Activated CD4-positive, alpha-beta T cell treated with anti-CD3 and anti-CD28 coated beads, Interleukin-2, amount 10 ng/mL, durations not matched to agents 24 days and 14 days (primary cell): ENCODE measurements at regions not wholly inside any gene's neighbourhood (a gene's known extent, or its start where the extent isn't known, plus 50 kb on each side); places are given as distances from the start of the nearest gene placed in this dataset.

Source experiments
- DNase-seq: peaks from one replicate; pipeline ENCODE4 v3.0.0; 2022
- H3K27ac Mint-ChIP-seq: one replicate; pipeline ENCODE4 v1.8.0; 2022; ENCODE audit warnings: mild to moderate bottlenecking, mixed read lengths
- H3K27me3 Mint-ChIP-seq: one replicate; pipeline ENCODE4 v1.8.0; 2022; ENCODE audit warnings: mixed read lengths
- H3K36me3 Mint-ChIP-seq: one replicate; pipeline ENCODE4 v1.8.0; 2022; ENCODE audit warnings: low read depth, mild to moderate bottlenecking, mixed read lengths
- H3K4me1 Mint-ChIP-seq: one replicate; pipeline ENCODE4 v1.8.0; 2021; ENCODE audit warnings: mixed read lengths
- H3K4me3 Mint-ChIP-seq: one replicate; pipeline ENCODE4 v1.8.0; 2022; ENCODE audit warnings: mild to moderate bottlenecking, moderate library complexity, mixed read lengths
- H3K9me3 Mint-ChIP-seq: one replicate; pipeline ENCODE4 v1.8.0; 2021; ENCODE audit warnings: mixed read lengths
- intact Hi-C: fragments of 100-400 bp; cut with micrococcal nuclease; formaldehyde crosslinking; loops from one replicate; pipeline ENCODE4 v1.15.1; 2023

DNA sequence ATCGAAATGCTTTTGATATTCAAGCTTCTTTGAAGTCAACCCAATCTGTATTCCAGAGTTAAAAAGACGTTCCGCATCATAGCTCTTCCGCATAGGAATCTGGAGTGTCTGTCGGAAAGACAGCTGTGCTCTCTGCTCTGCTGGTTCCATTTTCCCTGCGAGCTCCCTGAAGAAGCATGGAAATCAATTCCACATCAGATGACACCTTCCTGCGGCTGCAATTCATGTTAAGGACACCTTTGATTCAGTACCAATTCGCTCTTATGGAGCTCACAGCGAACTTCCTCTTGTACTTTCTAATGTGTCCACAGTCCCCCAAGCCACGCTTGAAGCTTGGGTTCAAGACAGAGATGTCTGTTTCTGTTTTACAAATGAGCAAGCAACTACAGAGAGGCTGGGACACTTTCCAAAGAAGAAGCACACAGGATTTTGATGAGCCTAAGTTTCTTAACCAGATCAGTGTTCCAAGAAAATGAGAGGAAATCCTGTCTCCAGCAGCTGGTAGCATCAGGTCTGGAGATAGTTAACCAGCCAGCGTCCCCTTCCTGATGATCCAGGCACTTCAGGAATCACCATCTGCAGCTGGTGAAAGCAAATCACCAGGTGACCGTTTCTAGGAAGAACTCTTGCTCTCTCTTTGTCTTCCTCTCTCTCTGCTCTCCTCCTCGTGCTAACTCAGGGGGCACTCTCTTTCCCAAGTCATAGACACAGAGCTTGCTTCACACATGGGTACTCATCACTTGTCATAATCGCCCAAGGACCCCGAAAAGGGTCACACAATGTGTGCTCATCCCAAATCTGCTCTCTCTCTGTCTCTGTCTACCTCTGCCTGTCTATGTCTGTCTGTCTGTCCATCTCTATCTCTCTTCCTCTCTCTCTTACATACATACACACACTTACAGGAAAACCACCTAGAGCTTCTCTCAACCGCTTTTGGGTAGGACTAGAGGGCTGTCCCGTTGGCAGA is 281.8 kb downstream of the FAM43A start:
- no peak for DNase-seq
- H3K4me3 Mint-ChIP-seq = no peak overlapping the region
- intact Hi-C loops = no loop called here
- no peaks in the 10 kb centered on the region for H3K4me1 Mint-ChIP-seq
- H3K9me3 Mint-ChIP-seq = no peaks in the 10 kb centered on the region
- H3K27ac Mint-ChIP-seq = no peak overlapping the region
- H3K36me3 Mint-ChIP-seq = no peaks in the 10 kb centered on the region
- peaks cover 15% of the 10 kb centered on the region for H3K27me3 Mint-ChIP-seq

- no peak for DNase-seq
- Mint-ChIP-seq H3K27ac (no peak overlapping the region), H3K4me3 (no peak overlapping the region), H3K36me3 (no peaks in the 10 kb centered on the region), H3K4me1 (no peaks in the 10 kb centered on the region), H3K27me3 (peaks cover 17% of the 10 kb centered on the region), H3K9me3 (no peaks in the 10 kb centered on the region)
- intact Hi-C loops = no loop called here
Observed at GRCh38 chr3:194970066-194970465, 284.4 kb downstream of the FAM43A start.

DNA sequence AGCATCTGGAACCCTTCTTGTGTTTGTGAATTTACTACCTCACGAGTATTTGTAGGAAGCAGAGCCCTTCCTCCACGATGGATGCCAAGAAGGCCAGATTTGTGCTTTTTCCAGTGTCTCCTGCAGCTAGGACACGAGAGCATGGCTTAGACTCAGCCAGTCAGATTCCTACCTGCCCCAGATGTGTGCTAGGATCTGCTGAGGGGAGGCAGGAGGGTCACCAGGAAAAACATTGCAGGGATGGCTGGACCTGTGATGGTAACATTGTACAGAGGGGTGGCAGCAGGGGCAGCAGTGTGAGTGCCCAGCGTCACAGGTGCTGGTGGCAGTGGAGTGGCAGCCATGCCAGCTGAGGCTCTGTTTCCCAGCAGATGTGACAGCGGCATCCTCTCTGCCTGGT is 285.3 kb downstream of the FAM43A start:
- H3K4me1 Mint-ChIP-seq = no peaks in the 10 kb centered on the region
- H3K9me3 Mint-ChIP-seq = no peaks in the 10 kb centered on the region
- DNase-seq = no peak
- no peaks in the 10 kb centered on the region for H3K36me3 Mint-ChIP-seq
- H3K27ac Mint-ChIP-seq = no peak overlapping the region
- intact Hi-C loops = no loop called here
- H3K27me3 Mint-ChIP-seq = peaks cover 15% of the 10 kb centered on the region
- H3K4me3 Mint-ChIP-seq = no peak overlapping the region

- Mint-ChIP-seq H3K4me1 (no peaks in the 10 kb centered on the region), H3K9me3 (no peaks in the 10 kb centered on the region), H3K4me3 (no peak overlapping the region), H3K27me3 (peaks cover 13% of the 10 kb centered on the region), H3K27ac (no peak overlapping the region), H3K36me3 (no peaks in the 10 kb centered on the region)
- intact Hi-C loops = no loop called here
- DNase-seq = no peak
Observed at GRCh38 chr3:194971965-194972364, 286.3 kb downstream of the FAM43A start.

GRCh38 chr3:194972641-194973040 is 287.0 kb downstream of the FAM43A start:
- Mint-ChIP-seq H3K27me3 (peaks cover 11% of the 10 kb centered on the region), H3K9me3 (no peaks in the 10 kb centered on the region), H3K36me3 (no peaks in the 10 kb centered on the region), H3K4me1 (no peaks in the 10 kb centered on the region), H3K27ac (no peak overlapping the region), H3K4me3 (no peak overlapping the region)
- intact Hi-C loops = no loop called here
- no peak for DNase-seq

- intact Hi-C loops = no loop called here
- Mint-ChIP-seq H3K27me3 (peaks cover 14% of the 10 kb centered on the region), H3K4me1 (no peaks in the 10 kb centered on the region), H3K4me3 (no peak overlapping the region), H3K36me3 (no peaks in the 10 kb centered on the region), H3K9me3 (no peaks in the 10 kb centered on the region), H3K27ac (no peak overlapping the region)
- no peak for DNase-seq
Observed at GRCh38 chr3:194973366-194974000, 287.8 kb downstream of the FAM43A start.

DNA sequence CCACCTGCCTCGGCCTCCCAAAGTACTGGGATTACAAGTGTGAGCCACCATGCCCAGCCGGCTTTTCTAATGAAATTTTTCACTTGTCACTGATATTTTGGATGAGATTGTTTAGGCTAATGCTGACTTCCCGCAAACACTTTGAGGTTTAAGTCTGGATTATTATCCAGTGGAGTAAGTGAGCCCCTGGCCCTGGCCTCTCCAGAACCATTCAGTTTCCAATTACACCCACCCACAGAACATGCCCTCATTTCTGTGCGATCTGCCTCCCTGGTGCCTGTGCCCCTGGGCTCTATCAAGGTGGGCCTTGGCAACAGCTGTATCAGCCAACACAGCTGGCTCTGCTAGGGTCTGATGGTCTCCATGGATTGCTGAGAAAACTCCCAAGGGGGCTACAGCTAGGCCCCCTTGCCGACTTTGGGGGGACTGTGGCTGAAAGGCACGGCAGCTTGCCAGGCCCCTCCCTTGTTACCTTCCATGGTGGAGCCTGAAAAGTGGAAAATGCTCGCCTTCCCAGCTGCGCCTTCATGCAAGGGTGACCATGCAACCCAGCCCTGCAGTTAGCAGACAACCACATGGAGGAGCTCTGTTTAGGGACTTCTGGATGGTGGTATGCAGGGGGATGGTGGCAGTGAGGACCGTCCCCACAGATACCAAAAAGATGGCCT is 288.9 kb downstream of the FAM43A start:
- no peak for DNase-seq

DNA sequence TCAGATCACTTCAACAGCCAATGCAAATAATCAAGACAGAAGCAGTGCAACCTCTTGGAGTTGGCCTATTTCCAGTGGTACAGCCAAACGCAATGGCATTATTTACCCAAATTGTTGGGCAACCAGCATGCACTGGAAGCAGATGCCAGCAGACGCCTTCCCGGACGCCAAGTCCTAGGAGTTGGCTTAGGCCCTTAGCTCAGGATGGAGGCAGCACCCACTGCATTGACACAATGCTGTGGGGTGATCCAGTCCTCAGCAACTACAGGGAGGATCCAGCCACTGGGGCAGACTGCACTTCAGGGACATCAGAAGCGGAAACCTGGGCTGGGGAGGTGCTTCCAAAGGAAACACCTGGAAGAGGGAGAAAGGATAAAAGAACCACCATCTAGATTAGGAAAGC is 290.4 kb downstream of the FAM43A start:
- Mint-ChIP-seq H3K27ac (no peak overlapping the region), H3K9me3 (no peaks in the 10 kb centered on the region), H3K27me3 (peaks cover 19% of the 10 kb centered on the region), H3K4me3 (no peak overlapping the region), H3K36me3 (no peaks in the 10 kb centered on the region), H3K4me1 (no peaks in the 10 kb centered on the region)
- intact Hi-C loops = no loop called here
- no peak for DNase-seq

More for the DNA sequence above, 288.9 kb downstream of the FAM43A start:
- peaks cover 18% of the 10 kb centered on the region for H3K27me3 Mint-ChIP-seq
- no peaks in the 10 kb centered on the region for H3K36me3 Mint-ChIP-seq
- H3K27ac Mint-ChIP-seq = no peak overlapping the region
- H3K9me3 Mint-ChIP-seq = no peaks in the 10 kb centered on the region
- intact Hi-C loops = no loop called here
- H3K4me1 Mint-ChIP-seq = no peaks in the 10 kb centered on the region
- no peak overlapping the region for H3K4me3 Mint-ChIP-seq

GRCh38 chr3:194976874-194977273 is 291.2 kb downstream of the FAM43A start:
- intact Hi-C loops = no loop called here
- H3K4me3 Mint-ChIP-seq = no peak overlapping the region
- H3K36me3 Mint-ChIP-seq = no peaks in the 10 kb centered on the region
- peaks cover 19% of the 10 kb centered on the region for H3K27me3 Mint-ChIP-seq
- DNase-seq = no peak
- no peaks in the 10 kb centered on the region for H3K4me1 Mint-ChIP-seq
- H3K27ac Mint-ChIP-seq = no peak overlapping the region
- no peaks in the 10 kb centered on the region for H3K9me3 Mint-ChIP-seq

DNA sequence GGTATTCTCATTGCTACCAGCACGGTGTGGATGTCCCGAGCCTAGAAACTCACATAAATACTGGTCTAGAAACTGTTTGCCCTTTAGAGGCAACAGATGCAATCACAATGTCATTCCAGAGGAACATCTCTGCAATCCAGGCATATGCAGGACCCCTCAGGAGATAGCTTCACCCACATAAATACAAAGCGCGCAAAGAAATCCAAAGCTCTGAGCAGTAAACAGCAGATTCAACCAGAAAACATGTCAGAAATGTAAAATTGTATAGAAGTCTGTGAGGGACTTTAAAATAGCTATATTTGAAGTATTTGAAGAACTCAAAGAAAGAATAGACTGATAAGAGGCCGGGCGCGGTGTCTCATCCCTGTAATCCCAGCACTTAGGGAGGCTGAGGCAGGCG is 291.7 kb downstream of the FAM43A start:
- H3K36me3 Mint-ChIP-seq = no peaks in the 10 kb centered on the region
- peaks cover 21% of the 10 kb centered on the region for H3K27me3 Mint-ChIP-seq
- H3K4me1 Mint-ChIP-seq = no peaks in the 10 kb centered on the region
- H3K27ac Mint-ChIP-seq = no peak overlapping the region
- intact Hi-C loops = no loop called here
- no peaks in the 10 kb centered on the region for H3K9me3 Mint-ChIP-seq
- no peak for DNase-seq
- no peak overlapping the region for H3K4me3 Mint-ChIP-seq

DNA sequence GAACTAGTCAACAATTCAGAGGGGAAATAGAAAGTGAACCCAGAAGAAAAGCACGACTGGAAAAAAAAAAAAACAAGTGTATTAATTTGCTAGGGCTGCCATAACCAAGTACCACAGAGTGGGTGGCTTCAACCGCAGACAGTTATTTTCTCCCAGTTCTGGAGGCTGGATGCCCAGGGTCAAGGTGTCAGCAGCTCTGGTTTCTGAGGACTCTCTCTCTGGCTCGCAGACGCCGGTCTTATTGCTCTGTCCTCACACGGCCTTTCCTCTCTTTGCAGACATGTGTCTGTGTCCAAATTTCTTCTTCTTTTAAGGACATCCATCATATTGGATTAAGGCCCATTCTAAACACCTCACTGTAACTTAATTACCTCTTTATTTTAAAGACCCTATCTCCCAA is 291.8 kb downstream of the XXYLT1 start:
- H3K27me3 Mint-ChIP-seq = peaks cover 25% of the 10 kb centered on the region
- DNase-seq = no peak
- no peak overlapping the region for H3K27ac Mint-ChIP-seq

DNA sequence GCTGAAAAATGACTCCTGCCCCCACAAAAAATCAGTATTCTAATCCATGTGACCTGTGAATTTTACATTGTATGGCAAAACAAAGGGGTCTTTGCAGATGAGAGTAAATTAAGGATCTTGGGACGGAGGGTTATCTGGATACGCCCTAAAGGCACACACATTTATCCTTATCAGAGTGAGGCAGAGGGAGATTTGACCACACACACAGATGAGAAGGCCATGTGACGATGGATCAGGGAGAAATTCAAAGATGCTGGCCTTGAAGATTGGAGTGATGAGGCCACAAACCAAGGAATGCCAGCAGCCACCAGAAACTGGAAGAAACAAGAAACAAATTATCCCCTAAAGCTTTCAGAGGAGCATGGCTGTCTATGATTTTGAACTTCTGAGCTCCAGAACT is 288.5 kb downstream of the XXYLT1 start:
- Mint-ChIP-seq H3K27me3 (peaks cover 34% of the 10 kb centered on the region), H3K27ac (no peak overlapping the region), H3K9me3 (no peaks in the 10 kb centered on the region), H3K4me1 (no peaks in the 10 kb centered on the region), H3K36me3 (no peaks in the 10 kb centered on the region), H3K4me3 (no peak overlapping the region)
- intact Hi-C loops = no loop called here
- DNase-seq = no peak

More for the DNA sequence above, 291.8 kb downstream of the XXYLT1 start:
- Mint-ChIP-seq H3K4me1 (no peaks in the 10 kb centered on the region), H3K9me3 (no peaks in the 10 kb centered on the region), H3K36me3 (no peaks in the 10 kb centered on the region), H3K4me3 (no peak overlapping the region)
- intact Hi-C loops = no loop called here

- no peaks in the 10 kb centered on the region for H3K36me3 Mint-ChIP-seq
- H3K4me1 Mint-ChIP-seq = no peaks in the 10 kb centered on the region
- H3K27ac Mint-ChIP-seq = no peak overlapping the region
- DNase-seq = no peak
- H3K9me3 Mint-ChIP-seq = no peaks in the 10 kb centered on the region
- peaks cover 32% of the 10 kb centered on the region for H3K27me3 Mint-ChIP-seq
- intact Hi-C loops = no loop called here
- H3K4me3 Mint-ChIP-seq = no peak overlapping the region
Observed at GRCh38 chr3:194983121-194983520, 287.8 kb downstream of the XXYLT1 start.

DNA sequence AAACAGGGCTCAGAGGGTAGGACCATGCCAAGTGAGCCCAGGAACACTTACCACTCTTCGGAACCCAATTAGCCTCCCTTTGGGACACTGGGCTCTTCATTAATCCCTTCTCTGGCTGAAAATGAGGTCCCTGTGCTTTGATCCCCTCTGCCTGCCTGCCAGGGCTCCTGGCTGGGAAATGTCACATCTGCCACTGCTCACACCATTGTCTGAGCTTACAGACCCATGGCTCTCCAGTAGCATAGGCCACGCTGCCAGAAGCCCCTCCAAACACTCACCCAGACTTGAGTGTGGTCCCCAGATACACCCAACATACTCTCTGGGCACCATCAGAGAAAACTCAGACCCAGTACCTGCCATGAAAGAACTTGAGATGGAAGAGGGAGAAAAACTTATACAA is 287.3 kb downstream of the XXYLT1 start:
- H3K36me3 Mint-ChIP-seq = no peaks in the 10 kb centered on the region
- peaks cover 29% of the 10 kb centered on the region for H3K27me3 Mint-ChIP-seq
- H3K4me1 Mint-ChIP-seq = no peaks in the 10 kb centered on the region
- no peak for DNase-seq
- H3K9me3 Mint-ChIP-seq = no peaks in the 10 kb centered on the region
- H3K4me3 Mint-ChIP-seq = no peak overlapping the region
- no peak overlapping the region for H3K27ac Mint-ChIP-seq
- intact Hi-C loops = no loop called here
